Common myeloid progenitor, CD34-positive (primary cell): ENCODE measurements at regions not wholly inside any gene's neighbourhood (a gene's known extent, or its start where the extent isn't known, plus 50 kb on each side); places are given as distances from the start of the nearest gene placed in this dataset.

Experiments used
- CTCF ChIA-PET: fragments of 350-600 bp; sonication (Branson Sonifier 250); formaldehyde crosslinking; loops from one replicate; lab custom pipeline; 2021; ENCODE audit warnings: antibody characterized with exemption; lab: Charles Lee
- POLR2A ChIA-PET: fragments of 350-600 bp; sonication (Branson Sonifier 250); formaldehyde crosslinking; loops from one replicate; lab custom pipeline; 2021; ENCODE audit warnings: antibody characterized with exemption; lab: Charles Lee
- DNase-seq, 3 donors: peaks; one replicate each; pipeline versions ENCODE4 v3.0.0 to v3.0.0-alpha.2; 2013
- H3K27ac ChIP-seq, 2 experiments: 1 replicate in 1 of 2; 2 replicates in 1 of 2; pipeline ENCODE4 v1.7.0; 2013; ENCODE audit warnings: inconsistent platforms in 2 of 2, low read length in 2 of 2, mild to moderate bottlenecking in 2 of 2, low read depth in 1 of 2, moderate library complexity in 1 of 2; ENCODE audit not compliant: severe bottlenecking in 2 of 2, insufficient read depth in 1 of 2, poor library complexity in 1 of 2
- H3K27me3 ChIP-seq, 5 experiments: replicated peaks in 2 of 5; 1 replicate in 3 of 5; 2 replicates in 2 of 5; pipeline versions ENCODE4 v1.6.1 to v1.7.0; 2013; ENCODE audit warnings: low read length in 4 of 5, mild to moderate bottlenecking in 2 of 5, moderate library complexity in 2 of 5, inconsistent platforms in 1 of 5; ENCODE audit not compliant: insufficient read depth in 5 of 5, control insufficient read depth in 4 of 5
- H3K36me3 ChIP-seq, 4 experiments: 1 replicate in 2 of 4; 2 replicates in 2 of 4; pipeline versions ENCODE4 v1.6.1 to v1.7.0; 2013; ENCODE audit warnings: low read length in 3 of 4, control low read depth in 1 of 4, mild to moderate bottlenecking in 1 of 4; ENCODE audit not compliant: control insufficient read depth in 4 of 4, insufficient read depth in 4 of 4
- H3K4me1 ChIP-seq, 4 experiments: 1 replicate in 3 of 4; 2 replicates in 1 of 4; pipeline versions ENCODE4 v1.6.1 to v1.7.1; 2013; ENCODE audit warnings: low read length in 3 of 4, mild to moderate bottlenecking in 3 of 4, control low read depth in 1 of 4, inconsistent platforms in 1 of 4, moderate library complexity in 1 of 4; ENCODE audit not compliant: control insufficient read depth in 4 of 4, insufficient read depth in 4 of 4; ENCODE audit errors: control extremely low read depth in 1 of 4
- H3K4me3 ChIP-seq, 7 experiments: 1 replicate in 4 of 7; 2 replicates in 3 of 7; pipeline versions ENCODE4 v1.5.1 to v1.7.0; 2013; ENCODE audit warnings: mild to moderate bottlenecking in 7 of 7, low read length in 6 of 7, moderate library complexity in 6 of 7, inconsistent platforms in 2 of 7, low read depth in 2 of 7, control low read depth in 1 of 7; ENCODE audit not compliant: insufficient read depth in 4 of 7, control insufficient read depth in 1 of 7; ENCODE audit errors: extremely low read depth in 1 of 7
- H3K9me3 ChIP-seq, 5 experiments: 1 replicate in 4 of 5; 2 replicates in 1 of 5; pipeline versions ENCODE4 v1.6.1 to v1.7.1; 2013; ENCODE audit warnings: low read length in 4 of 5, mild to moderate bottlenecking in 2 of 5, inconsistent platforms in 1 of 5, low read depth in 1 of 5, moderate library complexity in 1 of 5; ENCODE audit not compliant: control insufficient read depth in 4 of 5, insufficient read depth in 2 of 5; ENCODE audit errors: control extremely low read depth in 1 of 5
- WGBS: methylation state at CpG from one replicate; pipeline ENCODE4 v1.1.5; 2013; ENCODE audit not compliant: insufficient coverage; 5-methylcytosine and 5-hydroxymethylcytosine counted together

- H3K27ac ChIP-seq, result no peak overlapping the region
- POLR2A ChIA-PET, result no interaction called here
- H3K36me3 ChIP-seq, result no peaks in the 10 kb centered on the region
- H3K27me3 ChIP-seq, result no peaks in the 10 kb centered on the region
- H3K4me1 ChIP-seq, result peaks cover 0 to 8% (median 2%) of the 10 kb centered on the region in 4 experiments
- 90% methylated on average over 6 of the region's 8 CpGs for WGBS
- CTCF ChIA-PET, result no interaction called here
- no peak for DNase-seq
- H3K4me3 ChIP-seq, result no peak overlapping the region
- peaks cover 0 to 5% (median 0%) of the 10 kb centered on the region in 5 experiments for H3K9me3 ChIP-seq
These were observed 222.6 kb downstream of the ABHD5 start for GRCh38 chr3:43913036-43913948.

GRCh38 chr3:43914269-43914668 lies 223.5 kb downstream of the ABHD5 start:
- Histone ChIP-seq H3K4me1 (peaks cover 0 to 8% (median 2%) of the 10 kb centered on the region in 4 experiments), H3K27ac (no peak overlapping the region), H3K36me3 (no peaks in the 10 kb centered on the region), H3K27me3 (no peaks in the 10 kb centered on the region), H3K4me3 (no peak overlapping the region), H3K9me3 (peaks cover 0 to 5% (median 0%) of the 10 kb centered on the region in 5 experiments)
- CTCF ChIA-PET, result no interaction called here
- 90% methylated on average over 2 of the region's 2 CpGs for WGBS
- POLR2A ChIA-PET, result no interaction called here
- DNase-seq, result no peak

- Histone ChIP-seq H3K4me3 (no peak overlapping the region), H3K27me3 (no peaks in the 10 kb centered on the region), H3K36me3 (no peaks in the 10 kb centered on the region), H3K9me3 (peaks cover 0 to 5% (median 0%) of the 10 kb centered on the region in 5 experiments), H3K4me1 (peaks cover 0 to 4% (median 2%) of the 10 kb centered on the region in 4 experiments), H3K27ac (no peak overlapping the region)
- ChIA-PET CTCF (no interaction called here), POLR2A (interaction anchor here (0.6 kb wide), 1 partner anchor 295 kb away, joined by 3 read pairs; no protein-coding TSS in a partner anchor)
- DNase-seq, result no peak
- 100% methylated on average over 1 of the region's 1 CpG for WGBS
These were observed 224.8 kb downstream of the ABHD5 start for GRCh38 chr3:43915546-43915945.

GRCh38 chr3:43917361-43917760 lies 226.6 kb downstream of the ABHD5 start:
- Histone ChIP-seq H3K4me3 (no peak overlapping the region), H3K27ac (no peak overlapping the region), H3K9me3 (peaks cover 0 to 5% (median 0%) of the 10 kb centered on the region in 5 experiments), H3K4me1 (no peaks in the 10 kb centered on the region), H3K36me3 (no peaks in the 10 kb centered on the region), H3K27me3 (peaks cover 0 to 3% (median 0%) of the 10 kb centered on the region in 5 experiments)
- POLR2A ChIA-PET, result no interaction called here
- CTCF ChIA-PET, result interaction anchor here (1.2 kb wide), 1 partner anchor 9 kb away, joined by 5 read pairs; no protein-coding TSS in a partner anchor
- DNase-seq, result no peak
- WGBS, result 100% methylated on average over 3 of the region's 3 CpGs

GRCh38 chr3:43919029-43919428 lies 228.3 kb downstream of the ABHD5 start:
- peaks cover 0 to 5% (median 0%) of the 10 kb centered on the region in 5 experiments for H3K9me3 ChIP-seq
- DNase-seq, result no peak

GRCh38 chr3:43921056-43921648 lies 230.4 kb downstream of the ABHD5 start:
- Histone ChIP-seq H3K4me3 (no peak overlapping the region), H3K4me1 (peaks cover 0 to 13% (median 11%) of the 10 kb centered on the region in 4 experiments), H3K9me3 (peaks cover 0 to 5% (median 3%) of the 10 kb centered on the region in 5 experiments), H3K36me3 (no peaks in the 10 kb centered on the region), H3K27ac (no peak overlapping the region), H3K27me3 (peaks cover 0 to 5% (median 0%) of the 10 kb centered on the region in 5 experiments)
- POLR2A ChIA-PET, result no interaction called here
- DNase-seq, result no peak
- CTCF ChIA-PET, result no interaction called here
- 82% methylated on average over 7 of the region's 8 CpGs for WGBS

More at GRCh38 chr3:43919029-43919428, 228.3 kb downstream of the ABHD5 start:
- POLR2A ChIA-PET, result interaction anchor here (0.6 kb wide), 1 partner anchor 100 kb away, joined by 3 read pairs; no protein-coding TSS in a partner anchor
- Histone ChIP-seq H3K4me3 (no peak overlapping the region), H3K4me1 (peaks cover 0 to 13% (median 11%) of the 10 kb centered on the region in 4 experiments), H3K36me3 (no peaks in the 10 kb centered on the region), H3K27ac (no peak overlapping the region), H3K27me3 (peaks cover 0 to 5% (median 0%) of the 10 kb centered on the region in 5 experiments)
- CTCF ChIA-PET, result no interaction called here
- 73% methylated on average over 6 of the region's 7 CpGs for WGBS
